Astrocyte (in vitro differentiated cells and primary cell): ENCODE measurements at regions not wholly inside any gene's neighbourhood (a gene's known extent, or its start where the extent isn't known, plus 50 kb on each side); places are given as distances from the start of the nearest gene placed in this dataset.

Experiments
- DNase-seq: peaks from one replicate; pipeline ENCODE4 v3.0.0-alpha.2; 2010; ENCODE audit warnings: low read depth
- FAIRE-seq: peaks from 2 replicates; lab custom pipeline; 2011; peaks lifted over from hg19 to GRCh38; lab: Jason Lieb, UNC
- H2AFZ ChIP-seq: 2 replicates; pipeline ENCODE4 v1.6.0; 2012; ENCODE audit warnings: low read depth, low read length, inconsistent platforms
- H3K27ac ChIP-seq: 2 replicates; pipeline ENCODE4 v1.5.1; 2011; ENCODE audit warnings: low read depth, low read length, inconsistent platforms
- H3K27me3 ChIP-seq: 2 replicates; pipeline ENCODE4 v1.6.0; 2011; ENCODE audit warnings: low read length, inconsistent platforms; ENCODE audit not compliant: insufficient read depth
- H3K36me3 ChIP-seq: 2 replicates; pipeline ENCODE4 v1.5.1; 2011; ENCODE audit warnings: low read length, inconsistent platforms; ENCODE audit not compliant: insufficient read depth
- H3K4me1 ChIP-seq: 2 replicates; pipeline ENCODE4 v1.5.1; 2011; ENCODE audit warnings: low read length, inconsistent platforms; ENCODE audit not compliant: insufficient read depth
- H3K4me2 ChIP-seq: 2 replicates; pipeline ENCODE4 v1.6.0; 2012; ENCODE audit warnings: low read length, inconsistent platforms
- H3K4me3 ChIP-seq: 2 replicates; pipeline ENCODE4 v1.5.1; 2011; ENCODE audit warnings: low read depth, mild to moderate bottlenecking, low read length, inconsistent platforms; ENCODE audit not compliant: insufficient read depth
- H3K79me2 ChIP-seq: 2 replicates; pipeline ENCODE4 v1.6.0; 2012; ENCODE audit warnings: mild to moderate bottlenecking, low read length, inconsistent platforms; ENCODE audit not compliant: insufficient read depth
- H3K9ac ChIP-seq: 2 replicates; pipeline ENCODE4 v1.6.0; 2012; ENCODE audit warnings: mild to moderate bottlenecking, low read length, inconsistent platforms
- H3K9me3 ChIP-seq: 2 replicates; pipeline ENCODE4 v1.5.1; 2012; ENCODE audit warnings: low read depth, mild to moderate bottlenecking, low read length, inconsistent platforms; ENCODE audit not compliant: insufficient read depth
- H4K20me1 ChIP-seq: 2 replicates; pipeline ENCODE4 v1.6.0; 2012; ENCODE audit warnings: low read length, inconsistent platforms; ENCODE audit not compliant: insufficient read depth
- H3K27ac Mint-ChIP-seq: one replicate; pipeline ENCODE4 v1.8.0; 2021; ENCODE audit warnings: mild to moderate bottlenecking, mixed read lengths; ENCODE audit not compliant: unreplicated experiment
- H3K27me3 Mint-ChIP-seq: one replicate; pipeline ENCODE4 v1.8.0; 2021; ENCODE audit warnings: low read depth, mixed read lengths; ENCODE audit not compliant: unreplicated experiment
- H3K36me3 Mint-ChIP-seq: one replicate; pipeline ENCODE4 v1.8.0; 2021; ENCODE audit warnings: low read depth, mixed read lengths; ENCODE audit not compliant: unreplicated experiment
- H3K4me1 Mint-ChIP-seq: one replicate; pipeline ENCODE4 v1.8.0; 2021; ENCODE audit warnings: low read depth, mixed read lengths; ENCODE audit not compliant: unreplicated experiment
- H3K4me3 Mint-ChIP-seq: one replicate; pipeline ENCODE4 v1.8.0; 2021; ENCODE audit warnings: mild to moderate bottlenecking, moderate library complexity, mixed read lengths; ENCODE audit not compliant: unreplicated experiment
- H3K9me3 Mint-ChIP-seq: one replicate; pipeline ENCODE4 v1.8.0; 2021; ENCODE audit warnings: mild to moderate bottlenecking, mixed read lengths; ENCODE audit not compliant: unreplicated experiment
- EZH2 ChIP-seq: IDR thresholded peaks from 2 replicates; pipeline ENCODE4 v1.6.1; 2012; ENCODE audit warnings: mild to moderate bottlenecking, low read length, inconsistent platforms; ENCODE audit not compliant: insufficient read depth
- TF ChIP-seq, protein P1 (sequence below): IDR thresholded peaks from 2 replicates; pipeline ENCODE4 v1.5.1; 2011; ENCODE audit warnings: low read depth, mild to moderate bottlenecking, inconsistent platforms, low read length, moderate library complexity; ENCODE audit not compliant: insufficient read depth

DNA sequence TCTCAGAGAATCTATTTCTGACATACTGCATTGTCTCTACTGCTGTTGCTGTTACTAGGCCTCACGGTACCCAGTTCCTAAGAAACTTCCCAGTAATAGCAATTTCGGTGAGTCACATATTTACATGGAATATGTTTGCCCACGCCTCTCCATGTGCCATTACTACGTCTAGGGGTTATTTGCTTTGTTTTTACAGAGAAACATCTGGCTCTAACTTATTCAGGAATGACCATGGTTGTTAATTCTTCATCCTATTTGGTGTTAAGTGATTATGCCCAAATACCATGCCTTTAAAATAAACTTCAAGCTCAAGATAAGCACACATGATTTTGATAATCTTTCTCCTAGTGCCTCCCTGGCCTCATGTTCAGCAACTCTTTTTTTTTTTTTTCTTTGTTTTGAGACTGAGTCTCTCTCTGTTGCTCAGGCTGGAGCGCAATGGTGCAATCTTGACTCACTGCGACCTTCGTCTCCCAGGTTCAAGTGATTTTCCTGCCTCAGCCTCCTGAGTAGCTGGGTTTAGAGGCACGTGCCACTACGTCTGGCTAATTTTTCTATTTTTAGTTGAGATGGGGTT lies 101.0 kb upstream of the HS3ST1 start:
- Mint-ChIP-seq H3K36me3 (no peaks in the 10 kb centered on the region), H3K4me1 (peaks cover 9% of the 10 kb centered on the region), H3K9me3 (peaks cover 7% of the 10 kb centered on the region), H3K27me3 (no peaks in the 10 kb centered on the region), H3K27ac (no peak overlapping the region), H3K4me3 (no peak overlapping the region)
- no peaks in the 10 kb centered on the region for H4K20me1 ChIP-seq
- H3K4me1 ChIP-seq = peaks cover 6% of the 10 kb centered on the region
- H3K9ac ChIP-seq = no peak overlapping the region
- H3K27ac ChIP-seq = peak overlapping the region; percentile 35
- H3K9me3 ChIP-seq = peaks cover 5% of the 10 kb centered on the region
- H3K4me3 ChIP-seq = no peak overlapping the region
- H3K79me2 ChIP-seq = no peaks in the 10 kb centered on the region
- TF ChIP-seq EZH2 = no peak
- TF ChIP-seq, protein P1, sequence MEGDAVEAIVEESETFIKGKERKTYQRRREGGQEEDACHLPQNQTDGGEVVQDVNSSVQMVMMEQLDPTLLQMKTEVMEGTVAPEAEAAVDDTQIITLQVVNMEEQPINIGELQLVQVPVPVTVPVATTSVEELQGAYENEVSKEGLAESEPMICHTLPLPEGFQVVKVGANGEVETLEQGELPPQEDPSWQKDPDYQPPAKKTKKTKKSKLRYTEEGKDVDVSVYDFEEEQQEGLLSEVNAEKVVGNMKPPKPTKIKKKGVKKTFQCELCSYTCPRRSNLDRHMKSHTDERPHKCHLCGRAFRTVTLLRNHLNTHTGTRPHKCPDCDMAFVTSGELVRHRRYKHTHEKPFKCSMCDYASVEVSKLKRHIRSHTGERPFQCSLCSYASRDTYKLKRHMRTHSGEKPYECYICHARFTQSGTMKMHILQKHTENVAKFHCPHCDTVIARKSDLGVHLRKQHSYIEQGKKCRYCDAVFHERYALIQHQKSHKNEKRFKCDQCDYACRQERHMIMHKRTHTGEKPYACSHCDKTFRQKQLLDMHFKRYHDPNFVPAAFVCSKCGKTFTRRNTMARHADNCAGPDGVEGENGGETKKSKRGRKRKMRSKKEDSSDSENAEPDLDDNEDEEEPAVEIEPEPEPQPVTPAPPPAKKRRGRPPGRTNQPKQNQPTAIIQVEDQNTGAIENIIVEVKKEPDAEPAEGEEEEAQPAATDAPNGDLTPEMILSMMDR = no peak
- DNase-seq (peak; percentile 44), FAIRE-seq (no peak)
- no peaks in the 10 kb centered on the region for H3K27me3 ChIP-seq
- peak overlapping the region; percentile 21 for H3K4me2 ChIP-seq
- H3K36me3 ChIP-seq = no peaks in the 10 kb centered on the region
- H2AFZ ChIP-seq = peak overlapping the region; percentile 43

DNA sequence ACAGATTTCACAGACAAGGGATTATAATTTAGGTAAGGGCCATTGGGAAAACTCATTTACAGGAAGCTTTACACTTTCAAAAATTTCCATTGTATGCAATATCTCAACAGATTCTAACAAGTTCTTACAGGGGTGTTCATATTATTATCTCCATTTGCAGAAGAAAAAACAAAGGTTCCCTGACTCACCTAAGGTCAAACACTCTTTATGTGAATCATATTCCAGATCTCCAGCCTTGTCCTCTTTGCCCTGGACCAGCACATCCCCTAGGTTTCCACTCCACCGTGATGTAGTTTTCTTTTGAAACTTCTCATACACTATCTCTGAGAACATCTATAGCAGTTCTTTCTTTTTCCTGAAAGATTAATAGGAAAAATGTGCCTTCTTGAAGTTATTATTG lies 96.4 kb upstream of the HS3ST1 start:
- Histone ChIP-seq H3K27ac (no peak overlapping the region), H2AFZ (no peak overlapping the region), H4K20me1 (no peaks in the 10 kb centered on the region), H3K4me3 (no peak overlapping the region), H3K36me3 (no peaks in the 10 kb centered on the region), H3K4me2 (peak overlapping the region; percentile 37), H3K9me3 (no peaks in the 10 kb centered on the region), H3K27me3 (peaks cover 4% of the 10 kb centered on the region), H3K4me1 (peaks cover 6% of the 10 kb centered on the region), H3K9ac (no peak overlapping the region), H3K79me2 (no peaks in the 10 kb centered on the region)
- no peak overlapping the region for H3K4me3 Mint-ChIP-seq
- H3K9me3 Mint-ChIP-seq = peaks cover under 1% of the 10 kb centered on the region
- DNase-seq (no peak), FAIRE-seq (no peak)
- peaks cover 10% of the 10 kb centered on the region for H3K4me1 Mint-ChIP-seq
- H3K27ac Mint-ChIP-seq = no peak overlapping the region
- TF ChIP-seq EZH2 = no peak
- TF ChIP-seq, protein P1 = no peak
- peaks cover 7% of the 10 kb centered on the region for H3K27me3 Mint-ChIP-seq
- no peaks in the 10 kb centered on the region for H3K36me3 Mint-ChIP-seq

DNA sequence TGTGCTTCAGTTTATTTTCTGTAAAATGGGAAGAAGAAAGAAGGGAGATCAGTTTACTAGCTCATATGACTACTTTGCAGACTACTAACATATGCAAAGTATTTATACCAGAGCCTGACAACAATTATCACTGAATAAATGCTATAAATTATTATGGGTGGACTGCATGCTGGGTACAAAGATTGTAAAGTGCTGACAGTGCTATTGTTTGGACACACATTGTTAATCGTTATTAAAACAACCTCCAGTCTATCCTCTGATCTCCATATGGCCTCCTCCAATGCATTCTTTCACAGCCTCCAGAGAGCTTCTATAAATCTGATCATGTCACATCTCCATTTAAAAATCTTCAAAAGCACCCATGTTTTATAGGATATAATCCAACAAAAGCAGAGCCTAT lies 90.1 kb upstream of the HS3ST1 start:
- H3K4me1 Mint-ChIP-seq = no peaks in the 10 kb centered on the region
- H3K4me2 ChIP-seq = no peak overlapping the region
- no peaks in the 10 kb centered on the region for H3K9me3 ChIP-seq
- no peaks in the 10 kb centered on the region for H3K9me3 Mint-ChIP-seq
- H3K27ac Mint-ChIP-seq = no peak overlapping the region
- no peaks in the 10 kb centered on the region for H3K36me3 Mint-ChIP-seq
- H2AFZ ChIP-seq = no peak overlapping the region
- DNase-seq = no peak
- no peaks in the 10 kb centered on the region for H3K79me2 ChIP-seq
- H3K4me3 ChIP-seq = no peak overlapping the region
- no peaks in the 10 kb centered on the region for H4K20me1 ChIP-seq
- H3K4me1 ChIP-seq = no peaks in the 10 kb centered on the region
- H3K27ac ChIP-seq = no peak overlapping the region
- no peaks in the 10 kb centered on the region for H3K36me3 ChIP-seq
- no peak overlapping the region for H3K9ac ChIP-seq
- H3K4me3 Mint-ChIP-seq = no peak overlapping the region
- H3K27me3 Mint-ChIP-seq = peaks cover 8% of the 10 kb centered on the region
- no peak for FAIRE-seq
- no peak for TF ChIP-seq EZH2
- TF ChIP-seq, protein P1 = no peak
- peaks cover 4% of the 10 kb centered on the region for H3K27me3 ChIP-seq
